ENCODE measurements at regions not wholly inside any gene's neighbourhood (a gene's known extent, or its start where the extent isn't known, plus 50 kb on each side); places are given as distances from the start of the nearest gene placed in this dataset.
A peak's percentile ranks its signal among the peaks of the same experiment; 100 is the strongest.

DNA sequence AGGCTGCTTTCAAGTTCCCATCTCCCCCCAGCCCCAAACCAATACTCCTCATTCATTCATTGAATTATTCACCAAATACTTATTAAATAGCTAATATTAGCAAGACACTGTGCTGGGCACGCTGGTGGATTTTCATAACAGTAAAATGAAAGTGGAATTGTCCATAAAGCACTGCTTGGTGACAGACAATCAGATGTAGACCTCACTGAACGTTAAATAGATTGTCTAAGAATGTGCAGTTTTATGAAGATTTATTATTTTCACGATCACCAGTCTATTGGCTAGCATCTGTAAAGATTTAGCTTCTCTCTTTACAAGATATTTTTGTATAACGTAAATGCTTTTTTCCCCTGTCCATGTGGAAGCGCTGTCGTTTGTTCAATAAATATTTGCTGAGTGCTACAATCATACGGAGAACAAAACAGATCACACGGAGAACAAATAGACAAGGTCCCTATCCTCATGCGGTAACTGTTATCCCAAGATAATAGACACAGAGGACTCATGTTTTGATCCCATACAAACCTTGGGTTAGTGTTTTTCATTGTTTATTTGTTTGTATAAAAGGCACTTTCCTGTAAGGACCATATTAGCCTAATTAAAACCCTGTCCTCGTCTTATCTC lies 397.6 kb downstream of the BCAT1 start:
- WGBS (ENCODE audit: low lambda C conversion rate, missing lambda C conversion rate): 31% methylated on average over 10 of the region's 10 CpGs

DNA sequence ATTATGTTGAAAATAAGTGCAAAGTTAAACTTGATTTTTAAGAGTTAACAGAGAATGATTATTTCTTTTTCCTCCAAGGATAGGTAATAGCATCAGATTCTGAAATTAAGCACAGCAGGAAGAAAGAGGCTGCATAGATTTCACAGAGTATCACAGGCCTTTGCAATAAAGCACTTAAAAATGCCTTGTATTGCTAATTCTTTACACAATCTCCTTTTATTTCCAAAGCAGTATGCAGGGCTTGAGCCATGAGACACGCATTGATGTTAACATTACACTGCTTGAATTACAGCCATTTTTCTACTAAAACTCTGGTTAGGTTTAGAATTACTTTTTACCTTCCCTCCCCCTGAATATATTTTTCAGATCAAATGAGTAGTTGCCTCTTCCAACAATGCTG lies 398.3 kb downstream of the BCAT1 start:
- no peaks in the 10 kb centered on the region for H3K9me3 ChIP-seq (ENCODE audit: low read depth)
- H3K9me2 ChIP-seq (replicated peaks; ENCODE audit: insufficient read depth): no peaks in the 10 kb centered on the region
- WGBS (ENCODE audit: low lambda C conversion rate, missing lambda C conversion rate): 50% methylated on average over 1 of the region's 1 CpG
- no peak overlapping the region for H3K27ac ChIP-seq
- no peak for DNase-seq (ENCODE audit: low spot score)
- no peak overlapping the region for H3K4me3 ChIP-seq
- no peaks in the 10 kb centered on the region for H4K20me1 ChIP-seq (ENCODE audit: insufficient read depth, poor library complexity, severe bottlenecking)
- H3K4me1 ChIP-seq (ENCODE audit: insufficient read depth): peaks cover 14% of the 10 kb centered on the region
- H3K79me2 ChIP-seq: peaks cover 55% of the 10 kb centered on the region
- H3K36me3 ChIP-seq (replicated peaks; ENCODE audit: insufficient read depth, low read depth): no peaks in the 10 kb centered on the region
- TF ChIP-seq EZH2 (IDR thresholded peaks at IDR 0.05; ENCODE audit: borderline replicate concordance): no peak
- TF ChIP-seq, protein P1, sequence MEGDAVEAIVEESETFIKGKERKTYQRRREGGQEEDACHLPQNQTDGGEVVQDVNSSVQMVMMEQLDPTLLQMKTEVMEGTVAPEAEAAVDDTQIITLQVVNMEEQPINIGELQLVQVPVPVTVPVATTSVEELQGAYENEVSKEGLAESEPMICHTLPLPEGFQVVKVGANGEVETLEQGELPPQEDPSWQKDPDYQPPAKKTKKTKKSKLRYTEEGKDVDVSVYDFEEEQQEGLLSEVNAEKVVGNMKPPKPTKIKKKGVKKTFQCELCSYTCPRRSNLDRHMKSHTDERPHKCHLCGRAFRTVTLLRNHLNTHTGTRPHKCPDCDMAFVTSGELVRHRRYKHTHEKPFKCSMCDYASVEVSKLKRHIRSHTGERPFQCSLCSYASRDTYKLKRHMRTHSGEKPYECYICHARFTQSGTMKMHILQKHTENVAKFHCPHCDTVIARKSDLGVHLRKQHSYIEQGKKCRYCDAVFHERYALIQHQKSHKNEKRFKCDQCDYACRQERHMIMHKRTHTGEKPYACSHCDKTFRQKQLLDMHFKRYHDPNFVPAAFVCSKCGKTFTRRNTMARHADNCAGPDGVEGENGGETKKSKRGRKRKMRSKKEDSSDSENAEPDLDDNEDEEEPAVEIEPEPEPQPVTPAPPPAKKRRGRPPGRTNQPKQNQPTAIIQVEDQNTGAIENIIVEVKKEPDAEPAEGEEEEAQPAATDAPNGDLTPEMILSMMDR (IDR thresholded peaks at IDR 0.05; ENCODE audit: poor library complexity): no peak
- TF ChIP-seq EZH2phosphoT487 (IDR thresholded peaks at IDR 0.05; ENCODE audit: low read depth, severe bottlenecking, unreplicated experiment): no peak
- no peaks in the 10 kb centered on the region for H3K27me3 ChIP-seq
- no peak overlapping the region for H2AFZ ChIP-seq
- H3K4me2 ChIP-seq: peak overlapping the region; percentile 50

More for the DNA sequence above, 397.6 kb downstream of the BCAT1 start:
- TF ChIP-seq EZH2 (IDR thresholded peaks at IDR 0.05; ENCODE audit: borderline replicate concordance) (no peak), EZH2phosphoT487 (IDR thresholded peaks at IDR 0.05; ENCODE audit: low read depth, severe bottlenecking, unreplicated experiment) (no peak)
- TF ChIP-seq, protein P1 (IDR thresholded peaks at IDR 0.05; ENCODE audit: poor library complexity): no peak
- H3K27ac ChIP-seq: no peak overlapping the region
- H3K4me2 ChIP-seq: peak overlapping the region; percentile 50
- no peaks in the 10 kb centered on the region for H3K36me3 ChIP-seq (replicated peaks; ENCODE audit: insufficient read depth, low read depth)
- no peak for DNase-seq (ENCODE audit: low spot score)
- H2AFZ ChIP-seq: no peak overlapping the region
- H3K9me2 ChIP-seq (replicated peaks; ENCODE audit: insufficient read depth): no peaks in the 10 kb centered on the region
- no peaks in the 10 kb centered on the region for H3K9me3 ChIP-seq (ENCODE audit: low read depth)
- H3K4me3 ChIP-seq: no peak overlapping the region
- no peaks in the 10 kb centered on the region for H4K20me1 ChIP-seq (ENCODE audit: insufficient read depth, poor library complexity, severe bottlenecking)
- H3K27me3 ChIP-seq: no peaks in the 10 kb centered on the region
- peaks cover 14% of the 10 kb centered on the region for H3K4me1 ChIP-seq (ENCODE audit: insufficient read depth)
- H3K79me2 ChIP-seq: peaks cover 61% of the 10 kb centered on the region

DNA sequence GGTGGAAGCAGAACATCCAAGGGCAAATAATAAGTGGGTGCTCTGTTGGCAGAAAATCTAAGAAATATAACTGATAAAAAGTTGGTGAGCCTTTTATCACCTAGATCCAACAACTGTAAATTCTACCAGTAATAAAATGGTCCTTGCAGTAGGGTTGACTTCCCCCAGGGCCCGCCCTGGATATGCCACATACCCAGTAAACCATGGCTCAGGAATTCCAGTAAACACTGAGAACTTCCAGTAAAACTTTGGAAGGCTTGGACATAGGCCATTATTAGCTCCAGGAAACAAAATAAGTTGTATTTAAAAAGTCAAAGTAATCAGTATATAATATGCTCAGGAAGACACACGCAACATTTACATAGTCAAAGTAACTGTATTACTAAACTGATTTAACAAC lies 402.2 kb downstream of the BCAT1 start:
- H3K27ac ChIP-seq: no peak overlapping the region
- no peaks in the 10 kb centered on the region for H3K9me3 ChIP-seq (ENCODE audit: low read depth)
- no peak overlapping the region for H3K4me3 ChIP-seq
- H3K36me3 ChIP-seq (replicated peaks; ENCODE audit: insufficient read depth, low read depth): no peaks in the 10 kb centered on the region
- H4K20me1 ChIP-seq (ENCODE audit: insufficient read depth, poor library complexity, severe bottlenecking): no peaks in the 10 kb centered on the region
- H3K9me2 ChIP-seq (replicated peaks; ENCODE audit: insufficient read depth): no peaks in the 10 kb centered on the region
- H2AFZ ChIP-seq: no peak overlapping the region
- peaks cover 42% of the 10 kb centered on the region for H3K79me2 ChIP-seq
- H3K4me2 ChIP-seq: no peak overlapping the region
- TF ChIP-seq EZH2phosphoT487 (IDR thresholded peaks at IDR 0.05; ENCODE audit: low read depth, severe bottlenecking, unreplicated experiment): no peak
- TF ChIP-seq, protein P1 (IDR thresholded peaks at IDR 0.05; ENCODE audit: poor library complexity): no peak
- TF ChIP-seq EZH2 (IDR thresholded peaks at IDR 0.05; ENCODE audit: borderline replicate concordance): no peak
- peaks cover 10% of the 10 kb centered on the region for H3K4me1 ChIP-seq (ENCODE audit: insufficient read depth)
- 82% methylated on average over 2 of the region's 2 CpGs for WGBS (ENCODE audit: low lambda C conversion rate, missing lambda C conversion rate)
- H3K27me3 ChIP-seq: no peaks in the 10 kb centered on the region
- DNase-seq (ENCODE audit: low spot score): no peak
